Kidney epithelial cell (primary cell): ENCODE measurements at regions not wholly inside any gene's neighbourhood (a gene's known extent, or its start where the extent isn't known, plus 50 kb on each side); places are given as distances from the start of the nearest gene placed in this dataset.
"Not testable (repeated sequence)": the region's sequence is repeated elsewhere in the genome, so short reads cannot be mapped to it uniquely, and the experiment has no call there.

ENCODE experiments used
- DNase-seq: peaks from one replicate; pipeline ENCODE4 v3.0.0-alpha.2; 2010; ENCODE audit warnings: low read depth
- H3K27me3 ChIP-seq: 2 replicates; pipeline ENCODE4 v1.6.0; 2011; ENCODE audit warnings: low read length; ENCODE audit not compliant: control insufficient read depth, insufficient read depth
- H3K36me3 ChIP-seq: 2 replicates; pipeline ENCODE4 v1.5.1; 2011; ENCODE audit warnings: low read length; ENCODE audit not compliant: control insufficient read depth, insufficient read depth
- H3K4me3 ChIP-seq: 2 replicates; pipeline ENCODE4 v1.5.1; 2011; ENCODE audit warnings: low read depth, mild to moderate bottlenecking, control low read depth, low read length
- TF ChIP-seq, protein P1 (sequence below): IDR thresholded peaks from 2 replicates; pipeline ENCODE4 v1.5.1; 2011; ENCODE audit warnings: mild to moderate bottlenecking, moderate library complexity, low read length, control low read depth, inconsistent platforms; ENCODE audit not compliant: insufficient read depth, poor library complexity, severe bottlenecking

GRCh38 chr13:21883713-21884112, 212.8 kb downstream of the FGF9 start:
- TF ChIP-seq, protein P1, sequence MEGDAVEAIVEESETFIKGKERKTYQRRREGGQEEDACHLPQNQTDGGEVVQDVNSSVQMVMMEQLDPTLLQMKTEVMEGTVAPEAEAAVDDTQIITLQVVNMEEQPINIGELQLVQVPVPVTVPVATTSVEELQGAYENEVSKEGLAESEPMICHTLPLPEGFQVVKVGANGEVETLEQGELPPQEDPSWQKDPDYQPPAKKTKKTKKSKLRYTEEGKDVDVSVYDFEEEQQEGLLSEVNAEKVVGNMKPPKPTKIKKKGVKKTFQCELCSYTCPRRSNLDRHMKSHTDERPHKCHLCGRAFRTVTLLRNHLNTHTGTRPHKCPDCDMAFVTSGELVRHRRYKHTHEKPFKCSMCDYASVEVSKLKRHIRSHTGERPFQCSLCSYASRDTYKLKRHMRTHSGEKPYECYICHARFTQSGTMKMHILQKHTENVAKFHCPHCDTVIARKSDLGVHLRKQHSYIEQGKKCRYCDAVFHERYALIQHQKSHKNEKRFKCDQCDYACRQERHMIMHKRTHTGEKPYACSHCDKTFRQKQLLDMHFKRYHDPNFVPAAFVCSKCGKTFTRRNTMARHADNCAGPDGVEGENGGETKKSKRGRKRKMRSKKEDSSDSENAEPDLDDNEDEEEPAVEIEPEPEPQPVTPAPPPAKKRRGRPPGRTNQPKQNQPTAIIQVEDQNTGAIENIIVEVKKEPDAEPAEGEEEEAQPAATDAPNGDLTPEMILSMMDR = no peak
- DNase-seq = no peak
- no peak overlapping the region for H3K4me3 ChIP-seq
- no peaks in the 10 kb centered on the region for H3K27me3 ChIP-seq
- no peaks in the 10 kb centered on the region for H3K36me3 ChIP-seq

DNA sequence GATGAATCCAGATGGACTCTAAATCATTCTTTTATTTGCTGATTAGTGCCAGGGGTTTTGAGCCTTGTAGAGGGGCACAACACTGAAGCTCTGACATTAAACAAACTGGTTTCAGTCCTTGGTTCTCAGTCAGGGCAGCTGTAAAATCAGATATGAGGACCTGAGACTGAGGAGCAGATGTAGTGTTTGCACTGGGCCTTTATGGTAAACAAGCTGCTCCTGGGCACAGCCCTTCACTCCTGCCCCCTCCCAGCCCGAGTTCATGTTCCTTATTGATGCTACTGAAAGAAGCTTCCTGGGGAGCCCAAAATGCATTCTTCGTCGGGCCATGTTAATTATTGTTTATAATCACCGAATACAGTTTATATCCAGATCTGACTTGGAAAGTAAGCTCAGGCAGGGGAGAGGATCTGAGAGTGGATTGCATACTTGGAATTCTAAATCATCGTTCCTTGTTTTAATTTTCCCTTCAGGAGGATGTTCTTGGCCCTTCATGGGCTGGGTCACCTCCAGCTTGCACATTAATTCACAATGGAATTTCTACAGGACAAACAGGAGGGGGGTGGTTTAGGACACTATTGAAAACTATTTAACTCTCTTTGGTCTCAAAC, 213.5 kb downstream of the FGF9 start:
- Histone ChIP-seq H3K27me3 (no peaks in the 10 kb centered on the region), H3K4me3 (no peak overlapping the region), H3K36me3 (no peaks in the 10 kb centered on the region)
- no peak for DNase-seq
- TF ChIP-seq, protein P1 = no peak

GRCh38 chr13:21884965-21885567, 214.2 kb downstream of the FGF9 start:
- Histone ChIP-seq H3K36me3 (no peaks in the 10 kb centered on the region), H3K4me3 (no peak overlapping the region), H3K27me3 (no peaks in the 10 kb centered on the region)
- TF ChIP-seq, protein P1 = no peak
- no peak for DNase-seq

DNA sequence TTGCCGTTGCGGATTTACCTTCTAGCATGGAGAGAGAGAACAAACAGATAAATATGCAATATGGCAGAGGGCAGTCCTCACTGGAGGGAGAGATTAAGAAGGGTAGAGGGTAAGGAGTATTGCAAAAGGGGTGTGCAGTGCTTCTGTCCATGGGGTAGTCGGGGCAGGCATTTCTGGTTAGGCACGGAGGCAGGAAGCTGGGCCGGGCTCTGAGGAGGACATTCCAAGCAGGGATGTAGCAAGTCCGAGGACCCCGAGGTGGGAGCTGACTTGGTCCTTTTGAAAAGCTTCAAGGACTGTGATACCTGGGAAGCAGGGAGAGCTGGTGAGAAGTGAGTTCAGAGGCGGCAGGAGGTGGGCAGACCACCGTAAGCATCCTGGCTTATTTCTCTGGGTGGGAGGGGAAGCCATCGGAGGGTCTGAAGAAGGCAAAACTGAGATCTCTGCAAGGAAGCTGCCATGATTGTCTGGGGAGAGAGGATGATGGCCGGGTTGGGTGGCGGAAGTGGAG, 214.9 kb downstream of the FGF9 start:
- TF ChIP-seq, protein P1 = no peak
- Histone ChIP-seq H3K36me3 (no peaks in the 10 kb centered on the region), H3K4me3 (no peak overlapping the region), H3K27me3 (no peaks in the 10 kb centered on the region)
- DNase-seq = no peak

DNA sequence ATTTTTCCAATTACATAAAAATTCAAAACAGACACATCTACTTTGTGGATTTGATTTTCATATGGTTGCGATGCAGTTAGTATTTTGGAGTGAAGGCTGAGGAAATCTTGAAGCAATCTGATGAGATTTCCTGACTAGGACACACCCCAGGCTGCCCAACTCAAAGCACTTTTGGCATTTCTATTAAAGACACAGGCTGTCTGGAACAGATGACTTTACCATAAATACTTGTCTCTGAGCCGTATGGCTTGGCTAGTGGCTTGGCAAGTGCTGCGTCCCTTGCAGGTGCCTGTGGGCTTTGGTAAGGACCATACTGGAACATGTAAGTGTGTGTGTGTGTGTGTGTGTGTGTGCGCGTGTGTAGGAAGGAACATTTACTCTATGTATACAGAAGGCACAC, 218.8 kb downstream of the FGF9 start:
- H3K4me3 ChIP-seq = no peak overlapping the region
- TF ChIP-seq, protein P1 = no peak

DNA sequence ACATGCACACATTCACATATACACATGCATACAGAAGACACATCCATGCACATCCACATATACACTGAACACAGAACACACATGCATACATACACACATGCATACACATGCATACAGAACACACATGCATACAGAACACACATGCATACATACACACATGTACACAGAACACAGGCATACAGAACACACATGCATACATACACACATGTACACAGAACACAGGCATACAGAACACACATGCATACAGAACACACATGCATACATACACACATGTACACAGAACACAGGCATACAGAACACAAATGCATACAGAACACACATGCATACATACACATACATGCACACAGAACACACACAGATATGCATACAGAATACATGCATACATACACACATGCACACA, 219.3 kb downstream of the FGF9 start:
- not testable (repeated sequence) for H3K4me3 ChIP-seq

More for the DNA sequence above, 218.8 kb downstream of the FGF9 start:
- DNase-seq = no peak
- Histone ChIP-seq H3K36me3 (no peaks in the 10 kb centered on the region), H3K27me3 (no peaks in the 10 kb centered on the region)

More for the DNA sequence above, 219.3 kb downstream of the FGF9 start:
- H3K36me3 ChIP-seq, H3K27me3 ChIP-seq, DNase-seq: not testable (repeated sequence)
